GM12874 (cell line): ENCODE measurements at regions not wholly inside any gene's neighbourhood (a gene's known extent, or its start where the extent isn't known, plus 50 kb on each side); places are given as distances from the start of the nearest gene placed in this dataset.

Experiments
- CTCF ChIP-seq: IDR thresholded peaks from 2 replicates; pipeline ENCODE4 v1.5.1; 2011; ENCODE audit warnings: low read depth, mild to moderate bottlenecking, control low read depth, low read length, moderate library complexity; ENCODE audit not compliant: insufficient read depth

DNA sequence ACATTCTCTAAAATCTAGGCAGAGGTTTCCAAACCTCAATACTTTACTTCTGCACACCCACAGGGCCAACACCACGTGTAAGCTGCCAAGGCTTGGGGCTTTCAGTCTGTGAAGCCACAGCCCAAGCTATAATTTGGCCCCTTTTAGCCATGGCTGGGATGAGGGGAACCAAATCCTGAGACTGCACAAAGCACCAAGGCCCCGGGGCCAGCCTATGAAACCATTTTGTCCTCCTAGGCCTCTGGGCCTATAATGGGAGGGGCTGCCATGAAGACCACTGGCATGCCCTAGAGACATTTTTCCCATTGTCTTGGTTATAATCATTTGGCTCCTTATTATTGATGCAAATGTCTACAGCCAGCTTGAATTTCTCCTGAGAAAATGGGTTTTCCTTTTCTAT, 513.0 kb upstream of the ADGRB3 start:
- no peak for TF ChIP-seq CTCF

DNA sequence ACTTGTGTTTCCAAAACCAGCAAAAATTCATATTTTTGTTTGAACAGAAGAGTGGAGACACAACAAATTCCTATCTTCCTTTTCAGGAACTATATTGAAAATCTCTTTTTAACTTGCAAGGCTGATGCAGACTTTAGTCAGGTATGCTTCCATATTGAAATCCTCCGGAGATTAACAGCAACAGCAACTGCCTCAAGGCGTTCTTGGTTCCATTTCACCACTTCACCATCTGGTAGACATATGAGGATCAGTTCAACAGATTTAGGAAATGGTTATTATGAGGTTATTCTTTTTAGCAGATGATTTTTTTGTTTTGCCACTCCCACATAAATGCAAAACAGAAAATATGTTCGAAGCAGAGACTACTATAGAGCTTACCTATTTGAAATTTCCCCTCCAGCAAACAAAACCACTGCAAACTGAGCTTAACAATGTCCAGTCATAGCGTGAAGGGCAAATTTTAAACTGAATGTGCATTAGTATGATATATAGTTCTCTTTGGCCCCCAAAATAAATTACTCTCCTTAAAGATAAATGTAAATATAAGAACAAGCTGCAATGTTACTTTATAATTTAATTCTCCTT, 520.5 kb upstream of the ADGRB3 start:
- no peak for TF ChIP-seq CTCF

DNA sequence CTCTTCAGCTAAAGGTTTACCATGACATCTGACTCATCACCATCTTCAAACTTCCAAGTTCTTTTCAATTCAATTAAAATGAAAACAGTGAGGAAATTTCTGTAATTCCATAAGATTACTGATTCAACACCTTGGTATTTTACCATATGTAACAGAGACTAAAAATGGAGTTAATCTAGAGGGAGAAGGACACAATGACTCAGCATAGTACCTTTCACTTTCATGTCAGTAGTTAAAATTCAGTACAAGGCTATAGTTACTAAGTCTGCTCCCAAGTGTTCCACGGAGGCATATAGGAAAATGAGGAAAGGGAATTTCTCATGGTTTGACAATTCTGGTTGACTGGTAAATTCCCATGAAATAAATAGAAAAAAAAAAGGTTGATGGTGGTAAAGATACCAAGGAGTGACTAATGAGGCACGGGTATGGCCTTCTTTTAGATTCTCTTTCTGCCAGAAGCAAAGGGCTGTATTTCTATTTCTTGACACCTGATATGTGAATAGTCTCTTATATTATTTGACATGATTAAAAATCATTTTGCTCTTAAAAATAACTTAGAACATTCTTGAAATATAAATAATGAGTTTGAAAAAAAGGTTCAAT, 526.7 kb upstream of the ADGRB3 start:
- no peak for TF ChIP-seq CTCF

DNA sequence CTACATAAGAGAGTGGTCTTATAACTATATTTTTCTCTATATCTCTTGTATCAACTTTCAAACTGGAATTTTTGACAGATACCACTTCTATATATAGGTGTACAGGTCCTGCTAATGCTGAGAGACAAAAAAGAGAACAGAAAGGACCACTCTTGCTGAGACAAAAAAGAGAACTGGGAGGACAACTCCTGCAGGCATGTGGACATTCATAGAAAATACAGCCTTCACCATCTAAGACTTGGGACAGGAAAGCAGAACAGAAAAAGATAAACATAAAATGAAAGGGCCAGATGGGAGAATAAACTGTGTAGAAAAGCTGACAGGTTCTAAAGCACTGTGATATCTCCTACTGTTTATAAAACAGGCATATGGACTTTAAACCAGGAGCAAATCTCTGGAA, 541.0 kb upstream of the ADGRB3 start:
- TF ChIP-seq CTCF, result no peak

DNA sequence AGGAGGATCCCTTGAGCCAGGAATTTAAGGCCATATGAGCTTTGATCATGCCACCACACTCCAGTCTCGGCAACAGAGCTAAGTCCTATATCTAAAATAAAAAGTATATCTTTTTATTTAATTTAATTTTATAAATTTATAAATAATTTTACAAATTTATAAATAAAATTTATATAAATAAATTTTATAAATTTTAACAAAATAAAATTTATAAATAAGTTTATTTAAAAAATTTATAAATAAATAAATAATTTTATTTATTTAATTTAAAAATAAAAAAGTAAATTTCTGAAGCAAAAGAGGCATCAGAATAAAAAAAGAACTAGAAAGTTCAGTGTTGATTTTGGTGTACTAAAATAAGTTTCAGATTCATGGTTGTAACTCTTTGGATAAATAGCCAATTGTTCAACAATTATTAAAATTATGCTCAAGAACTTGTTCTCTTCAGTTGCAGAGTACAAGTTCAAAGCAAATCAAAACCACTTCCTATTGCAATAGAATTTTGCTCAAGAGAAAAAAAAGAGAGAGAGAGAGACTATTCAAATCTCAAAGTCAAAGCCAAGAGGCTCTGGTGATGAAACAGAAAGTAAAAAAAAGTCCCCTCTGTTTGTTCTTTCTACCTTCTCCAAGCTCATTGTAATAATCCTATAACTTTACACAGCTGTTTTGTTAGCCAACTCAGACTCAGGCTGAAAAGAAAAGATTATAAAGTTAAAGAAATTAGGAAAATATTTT, 547.5 kb upstream of the ADGRB3 start:
- no peak for TF ChIP-seq CTCF

- TF ChIP-seq CTCF, result no peak
These were observed 548.9 kb upstream of the ADGRB3 start for GRCh38 chr6:68086199-68086598.

DNA sequence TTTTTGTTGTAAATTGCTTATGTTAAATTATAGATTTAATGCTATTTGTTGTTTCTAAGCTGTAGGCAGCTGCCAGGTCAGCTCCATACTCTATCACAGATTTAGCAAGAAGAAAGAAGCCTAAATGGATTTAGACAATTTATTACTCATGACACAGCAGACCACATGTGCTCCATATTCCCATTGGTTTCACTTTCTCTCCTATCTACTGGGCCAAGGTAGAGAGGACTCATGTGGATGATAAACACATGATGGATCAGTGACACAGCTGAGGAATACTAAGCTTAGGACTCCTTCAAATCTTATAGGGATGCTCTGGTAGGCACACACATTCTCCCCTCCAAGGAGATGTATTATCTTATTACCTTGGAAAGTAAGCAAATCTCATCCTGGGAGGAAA, 553.0 kb upstream of the ADGRB3 start:
- no peak for TF ChIP-seq CTCF
